HG03159 (cell line): ENCODE measurements at regions not wholly inside any gene's neighbourhood (a gene's known extent, or its start where the extent isn't known, plus 50 kb on each side); places are given as distances from the start of the nearest gene placed in this dataset.

ENCODE experiments used
- ATAC-seq: cut with Tn5 transposase; IDR thresholded peaks from one replicate; pipeline ENCODE4 v1.9.1; 2021; ENCODE audit warnings: mild to moderate bottlenecking, moderate library complexity; ENCODE audit not compliant: unreplicated experiment

- ATAC-seq: no peak
Observed at GRCh38 chr16:86681031-86681756, 102.8 kb downstream of the FOXL1 start.

DNA sequence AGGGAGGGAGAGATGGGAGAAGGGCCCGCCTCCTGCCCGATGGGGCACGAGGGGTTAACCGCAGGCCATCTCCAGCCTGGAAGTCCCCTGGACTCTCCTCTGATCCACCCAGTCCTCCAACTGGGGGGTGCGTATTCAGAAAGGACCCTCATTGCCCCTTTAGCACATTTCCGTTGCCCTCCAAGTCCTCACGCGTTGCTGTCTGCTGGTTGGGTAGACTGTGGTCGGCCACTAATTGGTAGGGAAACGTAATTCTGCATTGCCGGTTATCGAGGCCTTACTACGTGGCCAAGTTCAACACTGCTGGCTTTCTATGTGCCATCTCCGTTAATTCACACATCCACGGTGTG, 103.4 kb downstream of the FOXL1 start:
- ATAC-seq: no peak

DNA sequence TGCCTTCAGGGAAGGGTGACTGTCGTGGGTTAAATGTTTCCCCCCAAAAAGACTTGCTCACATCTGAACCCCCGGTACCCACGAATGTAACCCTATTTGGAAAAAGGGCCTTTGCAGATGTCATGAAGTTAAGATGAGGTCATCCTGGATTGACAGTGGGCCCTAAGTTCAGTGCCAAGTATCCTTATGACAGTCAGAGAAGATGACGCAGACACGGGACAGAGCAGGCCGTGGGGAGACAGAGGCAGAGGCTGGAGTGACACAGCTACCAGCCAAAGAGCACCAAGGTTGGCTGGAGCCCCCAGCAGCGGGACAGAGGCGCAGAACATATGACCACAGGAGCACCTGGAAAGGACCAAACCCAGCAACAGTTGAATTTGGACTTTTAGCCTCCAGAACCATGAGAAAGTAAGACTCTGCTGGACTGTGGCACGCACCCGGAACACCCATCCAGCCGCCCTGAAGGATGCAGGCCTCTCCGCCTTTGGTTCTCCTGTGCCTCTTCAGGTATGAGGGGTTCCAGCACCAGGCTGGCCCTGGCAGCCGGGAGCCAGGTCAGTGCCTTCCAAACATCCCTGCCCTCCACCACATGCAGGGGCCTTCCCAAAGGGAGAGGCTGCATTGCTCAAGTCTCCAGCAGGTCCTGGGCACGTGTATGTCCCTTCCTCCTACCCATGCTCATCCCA, 104.0 kb downstream of the FOXL1 start:
- ATAC-seq: no peak

DNA sequence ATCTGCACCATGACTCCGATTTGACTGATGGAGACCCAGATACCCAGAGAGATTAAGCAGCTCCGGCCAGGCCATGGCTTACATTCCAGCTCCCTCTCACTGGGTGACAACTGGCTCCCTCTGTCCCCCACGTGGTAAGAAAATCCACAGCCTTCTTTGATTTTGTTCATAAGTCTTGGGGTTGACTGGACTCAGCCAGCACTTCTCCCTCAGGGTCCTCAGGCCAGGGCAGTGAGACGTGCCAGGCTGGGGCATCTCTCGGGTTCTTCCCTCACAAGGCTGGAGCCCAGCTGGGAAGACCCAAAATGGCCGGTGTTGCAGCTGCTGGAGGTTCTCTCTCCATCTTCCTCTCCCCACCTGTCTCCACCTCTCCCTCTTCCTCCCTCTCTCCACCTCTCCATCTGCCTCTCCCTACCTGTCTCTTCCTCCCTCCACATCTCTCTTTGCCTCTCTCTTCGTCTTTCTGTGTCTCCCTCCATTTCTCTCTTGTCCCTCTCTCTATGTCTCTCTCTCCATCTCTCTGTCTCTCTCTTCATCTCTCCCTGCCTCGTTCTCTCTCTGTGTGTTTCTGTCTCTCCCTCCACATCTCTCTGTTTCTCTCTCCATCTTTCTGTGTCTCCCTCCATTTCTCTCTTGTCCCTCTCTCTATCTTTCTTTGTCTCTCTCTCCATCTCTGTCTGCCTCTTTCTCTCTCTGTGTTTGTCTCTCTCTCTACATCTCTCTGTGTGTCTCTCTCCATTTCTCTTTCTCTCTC, 105.3 kb downstream of the FOXL1 start:
- no peak for ATAC-seq

GRCh38 chr16:86685076-86685475, 106.7 kb downstream of the FOXL1 start:
- no peak for ATAC-seq

DNA sequence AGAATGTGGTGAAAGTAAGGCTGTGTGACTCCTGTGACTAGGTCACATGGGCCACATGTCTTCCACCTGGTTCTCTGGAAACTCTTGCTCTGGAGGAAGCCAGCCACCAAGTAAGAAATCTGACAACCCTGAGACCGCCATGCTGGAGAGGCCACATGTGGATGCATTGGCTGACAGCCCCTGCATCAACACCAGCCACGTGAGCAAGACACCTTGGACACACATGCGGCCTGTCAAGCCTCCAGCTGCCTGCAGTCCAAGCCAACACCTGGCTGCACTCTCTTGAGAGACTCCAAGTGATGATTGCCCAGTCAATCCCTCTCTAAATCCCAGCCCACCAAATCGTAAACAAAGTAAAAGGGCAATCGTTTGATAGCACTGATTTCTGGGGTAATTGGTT, 112.6 kb downstream of the FOXL1 start:
- no peak for ATAC-seq

GRCh38 chr16:86692426-86692825, 114.1 kb downstream of the FOXL1 start:
- no peak for ATAC-seq

- ATAC-seq: no peak
Observed at GRCh38 chr16:86693033-86693432, 114.7 kb downstream of the FOXL1 start.

GRCh38 chr16:86697715-86698114, 119.4 kb downstream of the FOXL1 start:
- no peak for ATAC-seq

DNA sequence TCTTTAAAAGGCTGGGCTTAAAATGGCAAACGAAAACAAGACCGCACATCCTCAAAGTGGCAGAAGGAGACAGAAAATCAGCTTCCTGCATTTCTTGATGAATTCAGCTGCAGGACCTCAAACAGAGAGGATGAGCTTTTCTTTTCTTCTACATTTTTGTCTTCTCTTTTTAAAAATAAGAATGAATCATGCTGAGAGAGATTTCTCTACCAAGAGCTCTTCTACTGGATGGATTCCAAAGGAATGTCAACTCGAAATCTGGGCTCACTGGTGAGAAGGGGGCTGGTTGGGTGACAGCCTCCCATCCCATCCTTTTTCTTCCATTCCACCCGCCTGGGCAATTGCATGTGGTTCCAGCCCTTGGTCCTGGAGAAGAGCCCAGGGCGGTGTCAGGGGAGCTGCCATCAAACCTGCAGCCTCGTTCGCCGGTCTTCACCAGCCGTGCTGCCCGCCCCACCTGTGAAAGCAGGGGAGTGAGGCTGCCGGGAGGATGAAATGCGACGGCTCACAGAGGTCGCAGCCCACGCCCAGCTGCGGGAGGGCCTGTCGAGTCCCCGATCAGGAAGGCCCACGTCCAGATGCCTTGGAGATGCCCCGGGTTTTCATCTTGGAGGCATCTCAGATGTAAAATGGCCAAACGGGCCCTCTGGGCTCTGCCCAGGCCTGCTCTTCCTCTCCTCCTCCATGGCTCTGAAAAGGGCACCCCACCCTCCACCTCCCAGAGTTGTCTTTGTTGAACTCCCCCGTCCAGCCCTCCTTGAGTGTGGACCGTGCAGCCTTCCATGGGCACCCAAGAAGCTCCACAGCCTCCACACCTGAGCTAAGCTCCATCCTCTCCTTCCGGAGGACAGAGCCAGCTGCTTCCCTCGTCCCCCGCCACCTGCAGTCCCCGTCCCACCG, 121.9 kb downstream of the FOXL1 start:
- ATAC-seq: no peak

GRCh38 chr16:86701286-86701975, 123.1 kb downstream of the FOXL1 start:
- no peak for ATAC-seq

- ATAC-seq: no peak
Observed at GRCh38 chr16:86702824-86703588, 124.7 kb downstream of the FOXL1 start.

DNA sequence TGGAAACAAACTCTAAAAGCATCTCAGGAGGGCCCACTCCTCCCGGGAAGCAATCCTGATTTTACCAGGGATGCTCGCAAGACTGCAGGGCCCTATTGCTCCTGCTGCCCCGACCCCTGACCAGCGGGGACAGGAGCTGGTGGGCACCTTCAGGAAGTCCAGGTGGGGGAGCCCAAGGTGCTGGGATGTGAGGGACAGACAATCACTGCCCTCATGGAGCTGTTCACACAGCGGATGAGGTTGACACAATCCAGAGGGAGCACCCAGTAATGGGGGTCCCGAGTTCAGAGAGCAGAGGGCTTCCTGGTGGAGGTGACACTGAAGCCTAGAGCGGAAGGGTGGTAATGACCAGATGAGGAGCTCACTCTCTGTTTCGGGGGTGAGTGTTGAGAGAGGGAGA, 126.2 kb downstream of the FOXL1 start:
- ATAC-seq: no peak

GRCh38 chr16:86706726-86707125, 128.4 kb downstream of the FOXL1 start:
- no peak for ATAC-seq

- no peak for ATAC-seq
Observed at GRCh38 chr16:86707171-86707570, 128.8 kb downstream of the FOXL1 start.

GRCh38 chr16:86707581-86707980, 129.2 kb downstream of the FOXL1 start:
- ATAC-seq: no peak

- ATAC-seq: no peak
Observed at GRCh38 chr16:86708431-86708830, 130.1 kb downstream of the FOXL1 start.

DNA sequence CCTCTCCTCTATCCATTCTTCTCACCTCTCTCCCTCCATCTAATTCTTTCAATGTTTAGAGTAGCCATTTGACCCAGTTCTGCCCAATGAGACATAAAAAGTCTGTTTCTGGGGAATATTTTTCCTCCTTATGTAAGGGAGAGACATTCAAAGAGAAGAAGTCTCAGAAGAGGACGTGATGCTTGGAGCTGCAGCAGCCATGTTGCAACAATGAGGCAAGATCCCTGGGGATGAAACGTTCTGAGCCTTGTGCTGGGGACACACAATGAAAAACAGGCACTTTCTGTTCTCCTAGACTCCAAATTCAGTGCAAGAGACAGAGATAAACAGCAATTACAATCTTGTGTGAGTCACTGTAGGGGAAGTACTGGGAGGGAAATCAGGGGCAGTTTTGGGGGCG, 130.8 kb downstream of the FOXL1 start:
- ATAC-seq: no peak

- ATAC-seq: no peak
Observed at GRCh38 chr16:86709902-86710601, 131.7 kb downstream of the FOXL1 start.
